ENCODE measurements at regions not wholly inside any gene's neighbourhood (a gene's known extent, or its start where the extent isn't known, plus 50 kb on each side); places are given as distances from the start of the nearest gene placed in this dataset.

DNA sequence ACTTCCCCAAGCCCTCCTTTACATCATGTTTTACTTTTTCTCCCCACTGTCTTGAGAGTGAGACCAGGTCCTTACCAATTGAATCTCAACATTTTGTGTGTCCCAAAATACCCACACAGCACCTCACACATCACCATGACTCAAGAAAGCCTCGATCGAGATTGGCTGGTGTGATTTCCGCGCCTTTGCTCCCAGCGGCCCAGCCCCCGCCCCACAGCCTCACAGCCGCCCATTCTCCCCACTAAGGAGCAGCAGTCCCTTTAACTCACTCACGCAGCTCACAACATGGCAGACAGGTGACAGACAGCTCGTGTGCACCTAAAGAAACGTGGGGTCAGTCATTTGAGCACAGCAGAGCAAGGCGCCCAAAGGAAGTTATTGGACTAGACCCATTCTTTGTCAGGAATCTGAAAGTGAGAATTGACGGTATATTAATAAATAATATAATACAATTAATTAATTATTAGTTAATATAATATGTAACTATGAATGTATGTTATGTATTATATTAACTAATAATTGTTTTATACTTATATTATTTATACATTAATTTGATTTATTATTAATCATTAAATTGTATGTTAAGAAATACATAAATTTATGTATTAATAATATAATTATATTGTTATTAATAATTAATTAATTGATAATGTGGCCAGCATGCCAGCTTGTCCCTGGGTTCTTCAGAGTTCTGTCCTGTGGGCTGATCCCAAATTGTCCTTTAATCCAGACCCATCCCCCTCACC is 204.9 kb upstream of the RNF32 start:
- no peak for TF ChIP-seq EZH2 (IDR thresholded peaks at IDR 0.05; ENCODE audit: borderline replicate concordance, low read depth, low read length, poor library complexity, severe bottlenecking)
- TF ChIP-seq, protein P1, sequence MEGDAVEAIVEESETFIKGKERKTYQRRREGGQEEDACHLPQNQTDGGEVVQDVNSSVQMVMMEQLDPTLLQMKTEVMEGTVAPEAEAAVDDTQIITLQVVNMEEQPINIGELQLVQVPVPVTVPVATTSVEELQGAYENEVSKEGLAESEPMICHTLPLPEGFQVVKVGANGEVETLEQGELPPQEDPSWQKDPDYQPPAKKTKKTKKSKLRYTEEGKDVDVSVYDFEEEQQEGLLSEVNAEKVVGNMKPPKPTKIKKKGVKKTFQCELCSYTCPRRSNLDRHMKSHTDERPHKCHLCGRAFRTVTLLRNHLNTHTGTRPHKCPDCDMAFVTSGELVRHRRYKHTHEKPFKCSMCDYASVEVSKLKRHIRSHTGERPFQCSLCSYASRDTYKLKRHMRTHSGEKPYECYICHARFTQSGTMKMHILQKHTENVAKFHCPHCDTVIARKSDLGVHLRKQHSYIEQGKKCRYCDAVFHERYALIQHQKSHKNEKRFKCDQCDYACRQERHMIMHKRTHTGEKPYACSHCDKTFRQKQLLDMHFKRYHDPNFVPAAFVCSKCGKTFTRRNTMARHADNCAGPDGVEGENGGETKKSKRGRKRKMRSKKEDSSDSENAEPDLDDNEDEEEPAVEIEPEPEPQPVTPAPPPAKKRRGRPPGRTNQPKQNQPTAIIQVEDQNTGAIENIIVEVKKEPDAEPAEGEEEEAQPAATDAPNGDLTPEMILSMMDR (conservative IDR thresholded peaks at IDR 0.05; ENCODE audit: low read depth, low read length) = no peak
